ENCODE measurements at regions not wholly inside any gene's neighbourhood (a gene's known extent, or its start where the extent isn't known, plus 50 kb on each side); places are given as distances from the start of the nearest gene placed in this dataset.

DNA sequence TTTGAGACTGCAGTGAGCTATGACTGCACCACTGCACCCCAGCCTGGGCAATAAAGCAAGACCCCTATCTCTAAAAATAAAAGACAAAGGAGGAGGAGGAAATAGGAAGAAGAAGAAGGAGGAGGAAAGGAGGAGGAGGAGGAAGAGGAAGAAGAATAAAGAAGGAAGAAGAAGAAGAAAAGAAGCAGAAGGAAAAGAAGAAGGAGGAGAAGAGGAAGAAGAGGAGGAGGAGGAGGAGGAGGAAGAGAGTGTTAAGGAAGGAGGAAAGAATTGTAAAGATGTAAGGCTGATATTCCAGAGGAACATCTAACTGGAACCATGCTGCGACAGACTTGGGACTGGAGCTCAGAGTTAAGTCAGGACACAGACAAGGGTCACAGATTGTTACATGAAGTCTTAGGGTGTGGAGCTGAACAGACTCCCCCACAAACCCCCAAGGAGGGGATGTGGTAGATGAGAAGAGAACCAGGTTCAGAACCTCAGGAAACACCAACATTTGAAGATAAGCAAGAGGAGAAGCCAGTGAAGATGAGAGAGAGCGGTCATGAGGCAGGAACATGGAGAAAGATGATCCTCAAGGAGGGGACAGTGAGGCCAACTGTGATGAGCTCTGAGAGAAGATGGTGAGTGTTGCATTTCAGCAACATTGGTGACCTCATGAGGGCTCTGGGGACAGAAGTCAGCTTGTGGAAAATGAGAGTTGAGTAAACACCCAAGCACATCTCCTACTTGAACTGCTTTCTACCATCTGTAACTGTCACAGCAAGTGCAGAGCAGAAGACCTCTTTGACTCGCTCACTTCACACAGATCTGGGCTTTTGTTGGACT lies 118.2 kb downstream of the CD164 start:
- FAIRE-seq (no peak), DNase-seq (ENCODE audit: insufficient read length) (no peak)
- no peak for TF ChIP-seq TAF1 (IDR thresholded peaks at IDR 0.05; ENCODE audit: borderline replicate concordance, low read depth, low read length)
- no peak for TF ChIP-seq POLR2AphosphoS5 (IDR thresholded peaks at IDR 0.05; ENCODE audit: low read depth, low read length)
- TF ChIP-seq POLR2A (IDR thresholded peaks at IDR 0.05; ENCODE audit: low read depth, low read length), result no peak

DNA sequence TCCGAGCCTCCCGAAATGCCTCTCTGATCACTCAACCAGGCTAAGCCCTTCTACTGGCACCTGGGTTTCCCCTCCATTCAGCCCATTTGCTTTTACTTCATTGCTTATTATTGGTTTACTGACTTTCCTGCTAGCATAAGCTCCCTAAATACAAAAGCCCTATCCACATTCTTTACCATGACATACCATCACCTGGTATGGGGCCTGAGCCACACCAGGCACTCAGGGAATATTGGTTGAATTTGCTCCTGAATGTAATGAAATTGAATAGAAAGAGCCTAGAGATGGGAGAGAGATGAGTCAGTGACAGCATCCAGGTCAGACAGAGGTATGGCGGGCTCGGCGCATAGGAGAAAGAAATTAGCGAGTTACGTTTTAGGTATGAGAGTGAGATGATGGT lies 120.0 kb downstream of the CD164 start:
- FAIRE-seq, result no peak
- DNase-seq (ENCODE audit: insufficient read length), result no peak
- no peak for TF ChIP-seq POLR2A (IDR thresholded peaks at IDR 0.05; ENCODE audit: low read depth, low read length)
- TF ChIP-seq TAF1 (IDR thresholded peaks at IDR 0.05; ENCODE audit: borderline replicate concordance, low read depth, low read length), result no peak
- TF ChIP-seq POLR2AphosphoS5 (IDR thresholded peaks at IDR 0.05; ENCODE audit: low read depth, low read length), result no peak

DNA sequence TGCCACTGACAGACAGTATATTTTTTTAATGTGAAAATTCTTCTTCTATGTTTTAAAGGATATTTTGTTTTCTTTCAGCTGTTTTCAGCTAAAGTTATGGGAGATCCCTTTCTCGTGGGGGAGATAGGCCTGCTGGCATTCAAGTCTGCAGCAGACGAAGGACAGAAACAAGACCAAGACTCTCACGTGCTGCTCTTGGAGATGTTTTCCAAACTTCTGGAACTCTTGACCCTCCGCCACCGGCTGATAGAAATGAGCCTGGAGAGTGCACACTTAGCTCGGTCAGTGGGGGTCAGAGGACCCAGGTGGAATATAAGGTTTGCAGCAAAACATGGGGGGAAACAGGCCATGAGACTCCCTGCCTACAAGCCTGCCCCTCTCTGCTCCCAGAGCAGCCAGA lies 120.5 kb downstream of the CD164 start:
- TF ChIP-seq POLR2A (IDR thresholded peaks at IDR 0.05; ENCODE audit: low read depth, low read length) (no peak), POLR2AphosphoS5 (IDR thresholded peaks at IDR 0.05; ENCODE audit: low read depth, low read length) (no peak), TAF1 (IDR thresholded peaks at IDR 0.05; ENCODE audit: borderline replicate concordance, low read depth, low read length) (no peak)
- DNase-seq (ENCODE audit: insufficient read length) (no peak), FAIRE-seq (no peak)

DNA sequence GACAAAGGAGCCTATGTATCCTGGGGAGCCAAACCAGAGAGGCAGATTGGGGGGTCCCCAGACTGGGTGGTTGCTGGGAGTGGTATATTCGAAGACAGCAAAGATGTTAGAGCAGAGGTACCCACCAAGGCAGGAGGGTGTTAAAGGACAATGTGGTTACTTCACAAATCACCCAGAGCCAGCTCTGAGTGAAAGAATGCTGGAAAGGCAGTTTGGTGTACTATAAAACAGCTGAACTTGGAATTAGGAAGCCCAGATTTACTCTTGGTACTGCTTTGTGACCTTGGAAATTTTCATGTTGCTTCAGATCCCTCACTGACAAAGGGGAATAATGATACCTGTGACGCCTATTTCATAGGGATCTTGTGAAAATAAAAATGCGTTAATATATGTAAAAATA lies 121.6 kb downstream of the CD164 start:
- TF ChIP-seq TAF1 (IDR thresholded peaks at IDR 0.05; ENCODE audit: borderline replicate concordance, low read depth, low read length) (no peak), POLR2AphosphoS5 (IDR thresholded peaks at IDR 0.05; ENCODE audit: low read depth, low read length) (no peak), POLR2A (IDR thresholded peaks at IDR 0.05; ENCODE audit: low read depth, low read length) (no peak)
- DNase-seq (ENCODE audit: insufficient read length), result no peak
- no peak for FAIRE-seq

DNA sequence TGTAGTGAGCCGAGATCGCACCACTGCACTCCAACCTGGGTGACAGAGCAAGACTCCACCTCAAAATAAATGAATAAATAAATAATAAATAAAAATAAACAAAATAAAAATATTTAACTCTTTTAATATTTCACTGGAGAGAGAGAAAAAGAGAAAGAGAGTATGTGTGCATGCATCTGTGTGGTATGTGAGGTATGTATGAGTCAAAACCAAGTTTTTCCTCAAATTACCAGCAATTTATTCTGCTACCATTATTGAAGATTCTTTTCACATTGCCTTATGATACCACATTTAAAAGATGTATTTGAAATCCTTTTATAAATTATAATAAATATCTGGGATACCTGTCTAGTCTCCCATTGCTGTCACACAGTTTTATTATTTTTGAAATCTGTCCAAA lies 122.1 kb downstream of the CD164 start:
- no peak for TF ChIP-seq POLR2AphosphoS5 (IDR thresholded peaks at IDR 0.05; ENCODE audit: low read depth, low read length)
- TF ChIP-seq TAF1 (IDR thresholded peaks at IDR 0.05; ENCODE audit: borderline replicate concordance, low read depth, low read length), result no peak
- no peak for FAIRE-seq
- no peak for DNase-seq (ENCODE audit: insufficient read length)

DNA sequence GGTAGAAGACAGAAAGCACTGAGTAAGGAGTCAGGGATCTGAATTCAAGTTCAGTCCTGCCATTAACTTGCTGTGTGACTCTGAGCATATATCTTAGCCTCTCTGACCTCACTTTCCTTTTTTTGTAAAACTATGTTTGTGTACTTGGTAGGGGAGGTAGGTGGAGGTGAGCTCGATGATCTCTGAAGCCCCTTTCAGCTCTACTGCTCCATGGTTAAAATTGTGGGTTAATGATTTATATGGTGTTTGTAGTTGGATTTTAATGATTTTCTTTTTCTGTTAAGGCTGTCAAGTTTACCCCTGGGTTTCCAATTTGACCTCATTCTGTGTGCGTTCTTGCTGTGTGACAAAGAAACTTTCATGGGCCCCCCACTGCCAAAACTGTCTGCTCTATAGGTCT lies 124.1 kb downstream of the CD164 start:
- TF ChIP-seq POLR2A (IDR thresholded peaks at IDR 0.05; ENCODE audit: low read depth, low read length) (no peak), POLR2AphosphoS5 (IDR thresholded peaks at IDR 0.05; ENCODE audit: low read depth, low read length) (no peak), TAF1 (IDR thresholded peaks at IDR 0.05; ENCODE audit: borderline replicate concordance, low read depth, low read length) (no peak)
- no peak for DNase-seq (ENCODE audit: insufficient read length)
- no peak for FAIRE-seq

DNA sequence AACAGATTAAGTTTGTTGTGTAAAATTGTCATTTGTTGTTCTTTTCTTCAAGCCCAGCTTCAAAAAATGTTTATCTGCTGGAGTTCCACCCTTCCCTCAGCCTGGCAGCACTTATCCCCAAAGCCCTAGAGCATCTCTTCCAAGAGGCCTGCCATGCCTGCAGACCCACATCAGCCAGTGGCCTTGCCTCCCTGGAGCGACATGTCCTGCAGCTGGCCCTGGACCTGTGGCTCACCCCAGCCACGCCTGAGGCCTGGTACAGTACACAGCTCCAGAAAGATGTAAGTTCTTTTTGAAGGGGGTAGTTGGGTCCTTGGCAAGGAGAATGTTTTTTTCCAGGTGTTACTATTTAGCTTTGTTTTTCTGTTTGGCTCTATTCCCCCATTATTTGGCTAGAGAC lies 124.8 kb downstream of the CD164 start:
- DNase-seq (ENCODE audit: insufficient read length) (no peak), FAIRE-seq (no peak)
- TF ChIP-seq TAF1 (IDR thresholded peaks at IDR 0.05; ENCODE audit: borderline replicate concordance, low read depth, low read length) (no peak), POLR2AphosphoS5 (IDR thresholded peaks at IDR 0.05; ENCODE audit: low read depth, low read length) (no peak), POLR2A (IDR thresholded peaks at IDR 0.05; ENCODE audit: low read depth, low read length) (no peak)

DNA sequence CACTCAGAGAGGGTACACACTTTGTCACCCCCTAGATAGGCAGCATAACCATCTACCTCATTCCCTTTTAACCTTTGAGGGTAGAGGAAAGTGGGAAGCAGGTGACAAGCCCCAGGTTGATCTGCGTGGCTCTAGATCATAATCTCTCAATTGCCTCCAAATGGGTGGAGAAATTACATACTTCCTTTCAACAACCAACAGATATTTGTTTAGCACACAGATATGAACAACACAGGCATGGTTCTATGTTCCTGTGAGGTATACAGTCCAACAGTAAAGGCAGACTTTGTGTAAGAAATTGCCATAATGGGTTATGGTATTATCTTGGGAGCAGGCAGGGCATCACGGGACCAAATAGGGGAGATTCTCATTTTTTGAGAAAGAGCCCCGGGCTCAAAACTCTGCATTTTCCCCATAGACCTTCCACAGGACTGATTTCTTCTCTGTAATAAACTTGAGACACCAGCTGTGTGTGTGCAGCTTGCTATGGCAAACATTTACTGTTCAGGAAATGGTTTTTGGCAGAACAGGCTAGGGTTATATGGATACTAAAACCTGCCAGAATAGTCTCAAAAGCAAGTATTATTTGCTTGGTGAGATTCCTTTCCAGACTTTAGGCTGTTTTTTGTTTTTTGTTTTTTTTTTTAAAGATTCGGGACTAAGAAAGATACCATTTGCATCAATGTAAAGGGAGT lies 126.2 kb downstream of the CD164 start:
- FAIRE-seq (no peak), DNase-seq (ENCODE audit: insufficient read length) (no peak)
- no peak for TF ChIP-seq POLR2AphosphoS5 (IDR thresholded peaks at IDR 0.05; ENCODE audit: low read depth, low read length)
- no peak for TF ChIP-seq TAF1 (IDR thresholded peaks at IDR 0.05; ENCODE audit: borderline replicate concordance, low read depth, low read length)
- TF ChIP-seq POLR2A (IDR thresholded peaks at IDR 0.05; ENCODE audit: low read depth, low read length), result no peak

DNA sequence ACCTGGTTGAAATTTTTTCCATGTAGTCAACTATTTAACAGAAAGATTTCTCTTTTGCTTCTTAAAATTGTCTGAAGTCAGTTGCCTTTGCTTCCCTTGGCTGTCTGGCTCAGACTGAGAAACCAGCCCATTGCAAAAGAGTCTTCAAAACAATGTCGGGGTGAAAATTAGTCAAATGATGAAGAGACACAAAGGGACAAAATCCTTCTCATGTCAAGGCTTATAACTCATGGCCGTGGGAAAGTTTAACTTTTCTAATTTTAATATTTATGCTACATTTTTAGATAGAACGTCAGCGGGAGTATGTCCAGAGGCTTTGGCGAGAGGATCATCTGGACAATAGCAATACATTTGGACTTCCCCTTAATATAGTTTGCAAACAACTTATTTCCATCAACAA lies 127.2 kb downstream of the CD164 start:
- TF ChIP-seq POLR2A (IDR thresholded peaks at IDR 0.05; ENCODE audit: low read depth, low read length), result no peak
- no peak for TF ChIP-seq TAF1 (IDR thresholded peaks at IDR 0.05; ENCODE audit: borderline replicate concordance, low read depth, low read length)
- no peak for TF ChIP-seq POLR2AphosphoS5 (IDR thresholded peaks at IDR 0.05; ENCODE audit: low read depth, low read length)
- DNase-seq (ENCODE audit: insufficient read length) (no peak), FAIRE-seq (no peak)

DNA sequence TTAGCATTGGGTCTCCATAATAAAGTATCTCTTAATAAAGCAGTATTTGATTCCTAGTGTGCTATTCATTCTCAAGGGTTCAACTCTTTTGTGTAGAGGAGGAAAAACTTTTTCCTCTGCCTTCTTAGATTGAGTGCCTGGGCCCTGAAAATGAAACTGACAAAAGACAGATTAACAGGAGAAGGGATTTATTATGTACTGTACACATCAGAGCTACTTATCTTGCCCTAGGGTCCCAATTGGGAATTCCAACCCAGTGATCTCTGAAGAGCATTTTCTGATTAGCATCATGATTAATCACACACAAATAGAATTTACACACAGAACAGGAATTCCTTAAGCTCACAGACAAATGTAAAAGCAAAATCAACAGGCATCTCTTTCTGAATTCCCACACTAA lies 128.9 kb downstream of the CD164 start:
- TF ChIP-seq POLR2AphosphoS5 (IDR thresholded peaks at IDR 0.05; ENCODE audit: low read depth, low read length) (no peak), POLR2A (IDR thresholded peaks at IDR 0.05; ENCODE audit: low read depth, low read length) (no peak), TAF1 (IDR thresholded peaks at IDR 0.05; ENCODE audit: borderline replicate concordance, low read depth, low read length) (no peak)
- no peak for FAIRE-seq
- no peak for DNase-seq (ENCODE audit: insufficient read length)

DNA sequence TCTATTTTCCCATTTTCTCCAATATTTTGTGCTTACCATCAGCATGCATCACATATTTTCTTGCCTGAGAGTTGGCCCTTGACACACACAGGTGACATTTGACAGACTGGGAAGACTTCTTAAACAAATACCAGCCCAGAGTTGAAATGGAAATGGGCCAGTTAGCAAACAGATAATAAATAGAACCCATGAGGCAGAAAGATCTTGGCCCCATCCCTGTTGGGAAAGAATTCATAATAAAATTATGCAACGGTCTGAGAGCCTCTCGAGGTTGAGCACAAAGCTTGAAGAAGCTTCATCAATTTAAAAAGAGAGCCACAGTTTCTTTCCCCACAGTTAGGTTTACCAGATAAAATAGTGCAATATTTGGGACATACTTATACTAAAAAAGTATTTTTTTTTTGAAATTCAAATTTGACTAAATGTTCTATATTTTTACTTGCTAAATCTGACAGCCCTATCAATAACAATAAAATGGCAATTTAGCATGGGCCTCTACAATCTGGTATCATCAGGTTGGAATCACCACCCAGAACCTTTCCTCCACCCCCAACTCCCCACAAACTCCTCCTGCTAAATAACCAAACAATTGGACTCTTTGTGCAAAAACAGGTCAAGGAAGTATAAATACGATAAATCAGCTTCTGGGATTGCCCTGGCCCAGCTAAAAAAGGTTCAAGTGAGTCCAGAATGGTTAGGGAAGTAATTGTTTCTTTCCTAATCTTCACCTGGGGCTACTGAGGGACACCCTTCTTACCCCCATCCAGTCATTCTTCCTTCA lies 129.8 kb downstream of the CD164 start:
- TF ChIP-seq TAF1 (IDR thresholded peaks at IDR 0.05; ENCODE audit: borderline replicate concordance, low read depth, low read length) (no peak), POLR2AphosphoS5 (IDR thresholded peaks at IDR 0.05; ENCODE audit: low read depth, low read length) (no peak), POLR2A (IDR thresholded peaks at IDR 0.05; ENCODE audit: low read depth, low read length) (no peak)
- FAIRE-seq, result no peak
- DNase-seq (ENCODE audit: insufficient read length), result no peak

All from GM12892 (cell line).